Nephron (organoid): ENCODE measurements at regions not wholly inside any gene's neighbourhood (a gene's known extent, or its start where the extent isn't known, plus 50 kb on each side); places are given as distances from the start of the nearest gene placed in this dataset.

ENCODE experiments used
- H3K27ac Mint-ChIP-seq, 3 experiments: 2 replicates each; pipeline ENCODE4 v1.8.0; 2020; ENCODE audit warnings: mixed read lengths in 3 of 3, mild to moderate bottlenecking in 2 of 3, moderate library complexity in 1 of 3
- H3K27me3 Mint-ChIP-seq: 2 replicates; pipeline ENCODE4 v1.8.0; 2021; ENCODE audit warnings: low read depth, mild to moderate bottlenecking, moderate library complexity, mixed read lengths
- H3K36me3 Mint-ChIP-seq: 2 replicates; pipeline ENCODE4 v1.8.0; 2020; ENCODE audit warnings: low read depth, mixed read lengths
- H3K4me1 Mint-ChIP-seq: 2 replicates; pipeline ENCODE4 v1.8.0; 2020; ENCODE audit warnings: mixed read lengths
- H3K4me3 Mint-ChIP-seq, 3 experiments: 2 replicates each; pipeline ENCODE4 v1.8.0; 2020; ENCODE audit warnings: mild to moderate bottlenecking in 3 of 3, mixed read lengths in 3 of 3, moderate library complexity in 2 of 3
- H3K9me3 Mint-ChIP-seq: 2 replicates; pipeline ENCODE4 v1.8.0; 2020; ENCODE audit warnings: mixed read lengths
- CTCF ChIP-seq, 3 experiments: fragments of 200-600 bp; sonication (generic); IDR thresholded peaks; one replicate each; pipeline ENCODE4 v1.5.0; 2021; ENCODE audit warnings: antibody characterized with exemption in 3 of 3; ENCODE audit not compliant: unreplicated experiment in 3 of 3

GRCh38 chr7:63037242-63037641 lies 961.4 kb upstream of the ZNF722 start:
- Mint-ChIP-seq H3K27ac (no peak overlapping the region), H3K4me1 (no peaks in the 10 kb centered on the region), H3K36me3 (peaks cover 11% of the 10 kb centered on the region), H3K9me3 (peaks cover 83% of the 10 kb centered on the region), H3K4me3 (no peak overlapping the region), H3K27me3 (peaks cover 3% of the 10 kb centered on the region)
- TF ChIP-seq CTCF (IDR thresholded peaks at IDR 0.05; ENCODE audit: unreplicated experiment in 3 of 3): no peak

GRCh38 chr7:63038987-63039386 lies 959.7 kb upstream of the ZNF722 start:
- H3K27ac Mint-ChIP-seq: no peak overlapping the region
- peaks cover 3% of the 10 kb centered on the region for H3K27me3 Mint-ChIP-seq
- peaks cover 84% of the 10 kb centered on the region for H3K9me3 Mint-ChIP-seq
- no peak overlapping the region for H3K4me3 Mint-ChIP-seq
- TF ChIP-seq CTCF (IDR thresholded peaks at IDR 0.05; ENCODE audit: unreplicated experiment in 3 of 3): no peak
- H3K36me3 Mint-ChIP-seq: peaks cover 11% of the 10 kb centered on the region
- H3K4me1 Mint-ChIP-seq: no peaks in the 10 kb centered on the region

GRCh38 chr7:63039882-63040281 lies 958.8 kb upstream of the ZNF722 start:
- H3K27ac Mint-ChIP-seq: no peak overlapping the region
- H3K27me3 Mint-ChIP-seq: peaks cover 3% of the 10 kb centered on the region
- no peak overlapping the region for H3K4me3 Mint-ChIP-seq
- peaks cover 78% of the 10 kb centered on the region for H3K9me3 Mint-ChIP-seq
- no peak for TF ChIP-seq CTCF (IDR thresholded peaks at IDR 0.05; ENCODE audit: unreplicated experiment in 3 of 3)
- H3K4me1 Mint-ChIP-seq: no peaks in the 10 kb centered on the region
- H3K36me3 Mint-ChIP-seq: peaks cover 11% of the 10 kb centered on the region

GRCh38 chr7:63040336-63040735 lies 958.3 kb upstream of the ZNF722 start:
- Mint-ChIP-seq H3K4me3 (no peak overlapping the region), H3K27ac (no peak overlapping the region), H3K9me3 (peaks cover 76% of the 10 kb centered on the region), H3K36me3 (peaks cover 11% of the 10 kb centered on the region), H3K27me3 (peaks cover 3% of the 10 kb centered on the region), H3K4me1 (no peaks in the 10 kb centered on the region)
- no peak for TF ChIP-seq CTCF (IDR thresholded peaks at IDR 0.05; ENCODE audit: unreplicated experiment in 3 of 3)

GRCh38 chr7:63040966-63041610 lies 957.6 kb upstream of the ZNF722 start:
- H3K4me3 Mint-ChIP-seq: no peak overlapping the region
- peaks cover 11% of the 10 kb centered on the region for H3K36me3 Mint-ChIP-seq
- no peak for TF ChIP-seq CTCF (IDR thresholded peaks at IDR 0.05; ENCODE audit: unreplicated experiment in 3 of 3)
- H3K27me3 Mint-ChIP-seq: peaks cover 3% of the 10 kb centered on the region
- H3K9me3 Mint-ChIP-seq: peaks cover 69% of the 10 kb centered on the region
- H3K4me1 Mint-ChIP-seq: no peaks in the 10 kb centered on the region
- no peak overlapping the region for H3K27ac Mint-ChIP-seq

- Mint-ChIP-seq H3K4me3 (no peak overlapping the region), H3K27ac (no peak overlapping the region), H3K36me3 (peaks cover 11% of the 10 kb centered on the region), H3K9me3 (peaks cover 69% of the 10 kb centered on the region), H3K27me3 (peaks cover 2% of the 10 kb centered on the region), H3K4me1 (no peaks in the 10 kb centered on the region)
- no peak for TF ChIP-seq CTCF (IDR thresholded peaks at IDR 0.05; ENCODE audit: unreplicated experiment in 3 of 3)
Measured at GRCh38 chr7:63041786-63042185, 956.9 kb upstream of the ZNF722 start.
